ENCODE measurements at regions not wholly inside any gene's neighbourhood (a gene's known extent, or its start where the extent isn't known, plus 50 kb on each side); places are given as distances from the start of the nearest gene placed in this dataset.

- TF ChIP-seq CTCF (IDR thresholded peaks at IDR 0.05) (no peak), POLR2A (IDR thresholded peaks at IDR 0.05) (no peak)
Observed at GRCh38 chr12:20234474-20234873, 133.9 kb upstream of the PDE3A start.

Data from Peyer's patch (tissue), 4 donors.